NCI-H2107 treated with DMSO at 0.1 percent for 48 hours (cell line): ENCODE measurements at regions not wholly inside any gene's neighbourhood (a gene's known extent, or its start where the extent isn't known, plus 50 kb on each side); places are given as distances from the start of the nearest gene placed in this dataset.
"Not testable (repeated sequence)": the region's sequence is repeated elsewhere in the genome, so short reads cannot be mapped to it uniquely, and the experiment has no call there.

Experiments used
- DNase-seq: peaks from one replicate; lab custom pipeline; 2025; ENCODE audit not compliant: unreplicated experiment; lab: John Stamatoyannopoulos, UW

GRCh38 chr2:7736646-7737305 lies 819.6 kb downstream of the RNF144A start:
- DNase-seq, result no peak

GRCh38 chr2:7738596-7738995 lies 821.4 kb downstream of the RNF144A start:
- no peak for DNase-seq

GRCh38 chr2:7740114-7740513 lies 822.9 kb downstream of the RNF144A start:
- no peak for DNase-seq

- no peak for DNase-seq
Measured at GRCh38 chr2:7742301-7742700, 825.1 kb downstream of the RNF144A start.

- DNase-seq, result no peak
Measured at GRCh38 chr2:7744827-7745226, 827.6 kb downstream of the RNF144A start.

GRCh38 chr2:7745369-7745768 lies 828.2 kb downstream of the RNF144A start:
- no peak for DNase-seq

- no peak for DNase-seq
Measured at GRCh38 chr2:7748717-7749415, 831.7 kb downstream of the RNF144A start.

GRCh38 chr2:7749895-7750559 lies 832.8 kb downstream of the RNF144A start:
- DNase-seq, result no peak

GRCh38 chr2:7752291-7752690 lies 835.1 kb downstream of the RNF144A start:
- no peak for DNase-seq

GRCh38 chr2:7753777-7754176 lies 836.6 kb downstream of the RNF144A start:
- no peak for DNase-seq

GRCh38 chr2:7755879-7756278 lies 838.7 kb downstream of the RNF144A start:
- no peak for DNase-seq

- DNase-seq, result no peak
Measured at GRCh38 chr2:7758073-7758759, 841.0 kb downstream of the RNF144A start.

- no peak for DNase-seq
Measured at GRCh38 chr2:7759898-7760297, 842.7 kb downstream of the RNF144A start.

GRCh38 chr2:7763418-7763817 lies 846.2 kb downstream of the RNF144A start:
- not testable (repeated sequence) for DNase-seq

GRCh38 chr2:7765236-7765635 lies 848.0 kb downstream of the RNF144A start:
- no peak for DNase-seq

GRCh38 chr2:7766088-7766722 lies 849.0 kb downstream of the RNF144A start:
- DNase-seq, result no peak

GRCh38 chr2:7766978-7767565 lies 849.9 kb downstream of the RNF144A start:
- DNase-seq, result no peak

GRCh38 chr2:7767902-7768301 lies 850.7 kb downstream of the RNF144A start:
- DNase-seq, result no peak

GRCh38 chr2:7771781-7772180 lies 854.6 kb downstream of the RNF144A start:
- no peak for DNase-seq
